Uterus (tissue), 2 donors: ENCODE measurements at regions not wholly inside any gene's neighbourhood (a gene's known extent, or its start where the extent isn't known, plus 50 kb on each side); places are given as distances from the start of the nearest gene placed in this dataset.

Experiments used
- CTCF ChIP-seq, 4 experiments: fragments of 200-600 bp in 2 of 4; fragments of 450-650 bp in 2 of 4; sonication (generic) in 2 of 4; IDR thresholded peaks; one replicate each; pipeline ENCODE4 v1.5.1; 2016 to 2019; ENCODE audit warnings: antibody characterized with exemption in 4 of 4, mild to moderate bottlenecking in 2 of 4, moderate library complexity in 1 of 4
- POLR2A ChIP-seq, 2 donors: fragments of 450-650 bp; IDR thresholded peaks; one replicate each; pipeline ENCODE4 v1.6.1; 2016; ENCODE audit warnings: antibody characterized with exemption in 2 of 2, mild to moderate bottlenecking in 1 of 2, moderate library complexity in 1 of 2

GRCh38 chr3:75012791-75013331 lies 398.4 kb upstream of the CNTN3 start:
- TF ChIP-seq CTCF (IDR thresholded peaks at IDR 0.05) (no peak), POLR2A (IDR thresholded peaks at IDR 0.05) (no peak)
